ENCODE measurements at regions not wholly inside any gene's neighbourhood (a gene's known extent, or its start where the extent isn't known, plus 50 kb on each side); places are given as distances from the start of the nearest gene placed in this dataset.
A peak's percentile ranks its signal among the peaks of the same experiment; 100 is the strongest.

DNA sequence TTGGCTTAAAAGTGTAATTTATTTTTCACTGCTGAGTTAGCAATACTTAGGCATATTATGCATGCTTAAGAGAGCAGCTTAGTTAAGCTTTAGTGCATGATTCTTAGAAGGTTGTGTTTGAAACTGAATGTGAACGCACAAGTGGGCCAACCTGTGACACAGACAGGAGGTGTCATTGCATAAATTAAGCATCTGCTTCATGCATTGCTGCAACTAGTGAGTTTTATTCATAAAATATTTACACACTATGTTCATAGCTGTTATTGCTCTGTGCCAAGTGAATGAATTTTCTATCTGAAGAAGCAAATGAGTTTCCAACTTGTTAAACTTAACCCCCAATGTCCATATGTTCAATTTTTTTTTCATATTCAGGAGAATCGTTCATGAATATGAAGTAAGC, 806.4 kb downstream of the GALR1 start:
- DNase-seq (ENCODE audit: low read depth), result no peak

DNA sequence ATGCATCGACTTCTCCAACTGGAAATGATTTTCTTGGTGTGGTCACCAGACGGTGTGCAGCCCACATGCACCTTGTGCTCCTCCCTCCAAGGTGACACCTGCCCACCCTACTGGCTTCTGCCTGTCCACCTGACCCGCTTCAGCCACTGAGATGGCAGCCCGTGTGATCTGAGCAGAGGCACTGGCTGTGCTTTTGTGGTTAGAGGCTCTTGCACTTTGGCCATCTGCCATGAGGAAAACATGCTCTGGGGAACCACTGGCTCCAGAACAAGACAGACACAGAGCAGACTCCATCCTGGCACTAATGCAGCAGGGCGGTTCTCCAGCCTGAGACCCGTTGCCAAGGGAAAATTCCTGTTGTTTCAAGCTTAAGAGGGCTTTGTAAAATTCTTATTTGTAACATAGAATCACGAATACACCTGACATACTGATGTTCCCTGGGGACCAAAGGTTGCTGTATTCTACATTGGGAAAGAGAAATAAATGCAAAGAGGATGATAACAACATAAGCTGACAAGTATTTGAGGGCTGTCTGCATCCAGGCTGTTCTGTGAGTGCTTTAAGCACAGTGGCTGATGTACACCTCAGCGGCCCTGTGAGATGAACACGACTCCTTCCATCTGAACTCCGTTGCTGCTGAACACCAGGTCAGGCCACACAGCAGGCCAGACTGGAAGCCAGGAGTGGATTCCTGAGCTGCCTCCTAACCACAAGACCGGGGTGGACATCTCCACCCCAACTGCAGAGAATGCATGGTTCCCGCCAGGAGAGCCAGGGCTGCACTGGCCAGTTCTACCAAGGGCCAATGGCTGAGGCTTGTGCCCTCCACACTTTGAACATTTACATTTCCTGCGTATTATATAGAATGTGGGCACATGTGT, 820.4 kb downstream of the GALR1 start:
- DNase-seq (ENCODE audit: low read depth), result peak; percentile 2

- no peak for DNase-seq (ENCODE audit: low read depth)
Observed at GRCh38 chr18:78071166-78071710, 821.6 kb downstream of the GALR1 start.

- DNase-seq (ENCODE audit: low read depth), result no peak
Observed at GRCh38 chr18:78071776-78072175, 822.1 kb downstream of the GALR1 start.

DNA sequence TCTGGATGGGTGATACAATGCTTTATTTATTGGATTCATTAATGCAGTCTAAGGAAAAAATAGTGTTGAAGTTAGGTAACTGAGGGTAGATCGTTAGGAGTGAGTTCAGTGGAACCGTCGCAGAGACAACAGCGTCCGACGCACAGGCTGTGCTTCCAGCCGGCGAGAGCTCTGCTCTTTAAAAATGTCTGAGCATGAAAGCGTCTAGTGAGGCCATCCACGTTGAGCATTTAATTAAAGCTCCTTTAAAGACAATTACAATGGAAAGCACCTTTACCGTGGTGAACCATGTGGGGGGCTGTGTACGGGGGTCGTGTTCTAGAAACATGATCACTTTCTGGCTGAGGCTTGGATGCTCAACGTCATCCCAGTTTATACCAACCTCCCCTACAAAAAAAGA, 822.7 kb downstream of the GALR1 start:
- no peak for DNase-seq (ENCODE audit: low read depth)

DNA sequence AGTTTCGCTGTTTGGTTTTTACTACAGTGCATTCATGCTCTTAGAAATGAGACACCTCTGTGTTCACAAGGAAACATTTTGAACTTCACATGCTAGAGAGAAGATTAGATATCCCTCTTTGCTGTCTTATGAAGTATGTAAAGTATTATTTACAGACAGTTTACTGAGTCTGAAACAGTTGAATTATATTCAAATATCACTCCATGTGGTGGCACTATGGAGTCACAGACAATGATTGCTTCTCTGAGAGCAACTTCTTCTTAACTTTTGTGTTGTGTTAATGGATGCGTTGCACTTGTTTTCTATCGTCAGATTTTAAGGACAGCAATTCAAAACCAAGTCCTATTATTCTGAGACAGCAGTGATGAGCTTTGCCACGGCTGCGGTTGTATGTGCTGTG, 823.6 kb downstream of the GALR1 start:
- no peak for DNase-seq (ENCODE audit: low read depth)

- DNase-seq (ENCODE audit: low read depth), result no peak
Observed at GRCh38 chr18:78074400-78075020, 824.9 kb downstream of the GALR1 start.

- DNase-seq (ENCODE audit: low read depth), result no peak
Observed at GRCh38 chr18:78080081-78080480, 830.4 kb downstream of the GALR1 start.

DNA sequence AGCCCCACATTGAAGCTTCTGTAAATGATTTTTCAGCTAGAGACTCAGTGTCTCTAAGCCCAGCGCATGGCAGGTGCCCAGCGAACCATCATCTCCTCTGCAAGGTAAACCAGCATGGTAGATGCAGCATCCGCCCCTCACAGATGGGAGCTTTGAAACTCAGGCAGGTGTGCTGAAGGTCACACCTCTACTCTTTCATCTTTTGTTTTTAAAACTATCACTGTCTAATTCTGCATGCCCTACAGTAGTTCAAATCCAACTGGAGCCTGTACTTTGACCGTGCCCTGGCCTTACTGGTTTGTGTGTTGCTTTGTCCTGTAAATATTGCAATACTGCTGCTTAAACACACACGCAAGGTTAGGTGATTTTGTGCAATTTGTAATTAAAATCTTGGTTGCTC, 831.1 kb downstream of the GALR1 start:
- no peak for DNase-seq (ENCODE audit: low read depth)

DNA sequence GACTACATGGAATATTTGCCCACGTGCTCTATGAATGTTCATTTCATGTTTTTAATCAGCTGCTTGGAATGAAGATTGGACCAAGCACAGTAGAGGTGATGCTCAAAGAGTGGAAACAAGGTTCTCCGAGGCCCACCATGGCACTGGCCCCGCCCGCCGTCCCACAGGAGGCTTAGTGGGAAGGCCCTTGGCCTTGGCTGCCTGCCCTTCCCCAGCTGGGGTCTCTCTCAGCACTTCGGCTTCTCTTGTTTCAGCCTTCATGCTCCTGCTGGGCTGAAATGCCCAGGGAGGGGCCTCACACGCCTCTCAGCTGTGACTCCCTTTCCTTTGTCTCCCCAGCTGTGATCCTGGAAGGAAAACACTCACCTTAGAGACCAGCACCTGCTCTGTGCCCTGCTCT, 833.2 kb downstream of the GALR1 start:
- no peak for DNase-seq (ENCODE audit: low read depth)

GRCh38 chr18:78085241-78086185, 835.9 kb downstream of the GALR1 start:
- peak; percentile 22 for DNase-seq (ENCODE audit: low read depth)

DNA sequence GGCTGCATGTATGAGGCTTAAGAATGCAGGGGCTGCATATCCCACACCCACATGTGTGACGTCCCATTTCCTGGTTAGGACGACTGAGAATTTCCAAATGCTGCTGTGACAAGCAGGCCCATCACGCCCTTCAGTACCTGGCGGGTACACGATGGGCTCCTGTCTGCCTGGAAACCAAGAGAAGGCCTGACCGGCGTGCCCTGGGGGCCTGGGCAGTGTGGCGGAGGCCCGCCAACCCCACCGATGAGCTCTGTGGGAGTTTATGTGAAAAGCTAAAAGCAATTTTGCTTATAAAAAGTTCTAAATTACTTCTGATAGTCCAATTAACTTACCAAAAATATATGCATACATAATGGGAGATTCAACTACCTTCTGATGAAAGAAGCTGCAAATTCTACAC, 837.3 kb downstream of the GALR1 start:
- no peak for DNase-seq (ENCODE audit: low read depth)

- no peak for DNase-seq (ENCODE audit: low read depth)
Observed at GRCh38 chr18:78087338-78087737, 837.7 kb downstream of the GALR1 start.

DNA sequence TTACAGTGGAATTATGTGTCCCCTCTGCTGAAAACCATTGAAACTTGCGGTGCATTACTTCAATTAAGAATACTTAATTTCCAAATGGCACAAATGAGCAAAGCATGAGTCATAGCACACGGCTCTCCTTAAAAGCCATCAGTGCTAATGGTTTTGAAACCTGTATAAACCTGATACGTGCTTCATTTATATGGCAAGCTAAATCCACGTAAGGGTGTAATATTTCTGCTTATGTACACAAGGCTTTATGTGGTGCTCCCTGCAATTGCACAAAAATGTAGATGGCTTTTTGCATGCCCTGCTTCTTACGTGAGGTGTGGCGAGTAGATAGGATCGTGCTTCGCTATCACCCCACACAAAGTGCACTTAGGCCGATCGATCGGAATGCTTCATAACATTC, 840.9 kb downstream of the GALR1 start:
- no peak for DNase-seq (ENCODE audit: low read depth)

GRCh38 chr18:78092901-78093300, 843.3 kb downstream of the GALR1 start:
- DNase-seq (ENCODE audit: low read depth), result no peak

DNA sequence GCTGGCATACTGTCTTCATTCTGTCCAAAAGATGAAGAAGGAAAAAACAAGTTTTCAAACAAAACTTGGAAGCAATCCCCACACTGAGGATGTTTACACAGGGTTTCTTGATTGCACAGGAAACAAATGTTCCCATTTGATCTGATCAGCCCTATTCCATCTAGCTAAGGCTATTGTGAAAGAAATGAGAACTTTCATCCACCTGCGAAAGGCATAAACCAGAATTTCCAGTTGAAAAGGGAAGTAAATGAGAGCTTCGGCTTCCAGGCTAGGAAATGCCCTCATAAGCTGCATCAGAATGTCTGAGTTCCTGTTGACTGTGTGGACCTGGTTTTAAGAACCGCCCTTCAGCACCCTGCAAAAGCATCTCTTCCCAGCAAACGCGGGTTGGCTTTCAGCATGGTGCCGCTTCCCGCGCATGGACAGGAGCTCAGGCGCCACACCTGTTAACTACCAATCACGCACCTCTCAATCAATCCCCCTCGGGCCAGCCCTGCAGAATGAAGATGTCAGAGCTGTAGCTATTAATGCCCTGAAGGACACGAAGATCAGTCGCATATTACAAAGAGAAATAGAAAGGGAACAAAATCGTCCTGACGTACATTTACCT, 850.4 kb downstream of the GALR1 start:
- DNase-seq (ENCODE audit: low read depth), result no peak

DNA sequence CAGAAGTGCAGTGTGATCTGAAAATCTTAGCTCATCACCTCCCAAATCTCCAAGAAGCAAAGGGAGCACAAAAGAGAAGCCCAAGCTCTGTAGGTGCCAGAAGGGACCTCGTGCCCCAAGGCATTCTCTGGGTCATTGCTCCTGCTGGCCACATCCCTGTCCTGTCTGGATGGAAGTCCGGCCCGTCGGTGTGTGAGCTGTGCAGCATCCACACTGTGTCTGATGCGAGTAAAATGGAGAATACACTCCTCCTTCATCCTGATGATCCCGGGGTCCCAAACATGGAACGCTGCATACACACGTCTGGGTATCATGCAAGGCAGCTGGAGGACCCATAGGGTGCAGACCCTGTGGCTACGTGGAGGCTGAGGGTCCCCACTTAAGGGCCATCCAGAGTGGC, 851.4 kb downstream of the GALR1 start:
- DNase-seq (ENCODE audit: low read depth), result no peak

GRCh38 chr18:78102135-78102534, 852.5 kb downstream of the GALR1 start:
- no peak for DNase-seq (ENCODE audit: low read depth)

DNA sequence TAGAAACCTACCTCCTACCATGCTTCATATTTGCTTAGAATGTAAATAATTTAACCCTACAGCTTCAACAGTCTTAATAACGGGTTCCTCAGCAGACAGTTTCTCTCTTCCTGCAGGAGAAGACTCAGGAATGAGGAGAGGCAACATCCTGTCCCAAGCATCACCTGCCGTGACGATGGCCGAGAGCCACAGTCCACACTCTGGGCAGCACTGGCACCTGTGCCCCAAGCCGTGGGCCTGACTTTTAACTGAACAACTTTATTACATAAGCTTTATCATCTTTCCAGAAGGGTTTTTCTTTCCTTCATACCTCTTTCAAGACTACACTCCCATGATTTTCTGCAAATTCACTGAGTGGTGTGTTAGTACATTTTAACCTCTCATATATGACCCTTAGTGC, 856.0 kb downstream of the GALR1 start:
- DNase-seq (ENCODE audit: low read depth), result no peak

- DNase-seq (ENCODE audit: low read depth), result no peak
Observed at GRCh38 chr18:78106946-78107345, 857.3 kb downstream of the GALR1 start.

DNA sequence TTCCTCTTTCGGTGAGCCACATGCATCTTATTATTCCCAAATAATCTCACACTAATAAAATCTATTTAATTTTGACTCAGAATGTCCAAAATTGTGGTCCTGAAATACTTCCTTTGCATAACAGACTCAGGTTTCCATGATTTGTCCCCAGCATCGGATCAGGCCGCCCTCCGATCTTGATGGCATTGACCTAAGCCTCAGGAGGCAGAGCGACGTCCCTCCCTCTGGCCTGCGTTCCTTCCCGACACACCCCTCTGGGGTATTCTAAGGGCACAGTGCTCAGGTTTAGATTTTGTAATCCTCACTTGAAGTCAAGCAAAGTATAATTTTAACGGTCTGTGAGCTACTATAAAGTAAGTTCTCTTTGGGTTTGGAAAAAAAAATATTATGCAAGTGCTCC, 857.7 kb downstream of the GALR1 start:
- no peak for DNase-seq (ENCODE audit: low read depth)

DNA sequence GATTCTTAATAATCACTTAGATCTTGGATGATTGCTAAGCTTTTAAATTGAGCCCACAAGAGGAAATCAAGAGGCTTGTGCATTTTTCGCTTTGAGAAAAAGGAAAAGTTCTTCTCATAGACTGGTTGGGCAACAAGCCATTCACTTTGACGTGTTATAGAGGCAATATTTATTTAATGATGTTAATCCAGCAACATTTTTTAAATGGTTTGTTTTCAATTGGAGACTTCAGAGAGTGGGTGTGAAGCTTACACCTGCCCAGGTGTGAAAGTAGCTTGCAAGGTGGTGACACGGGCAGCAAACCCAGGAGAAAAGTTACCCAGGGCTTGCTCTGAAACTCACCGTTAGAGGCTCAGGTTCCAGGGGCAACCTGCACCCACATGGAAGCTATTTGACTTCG, 858.9 kb downstream of the GALR1 start:
- no peak for DNase-seq (ENCODE audit: low read depth)

All from M059J (cell line).